Thyroid gland (tissue), 4 donors: ENCODE measurements at regions not wholly inside any gene's neighbourhood (a gene's known extent, or its start where the extent isn't known, plus 50 kb on each side); places are given as distances from the start of the nearest gene placed in this dataset.

Experiments used
- DNase-seq, 2 donors: peaks; one replicate each; pipeline ENCODE4 v3.0.0-alpha.2; 2019
- H3K27ac ChIP-seq, 3 donors: fragments of 200-600 bp; sonication (generic); 1 replicate in 2 of 3; 2 replicates in 1 of 3; pipeline ENCODE4 v1.5.1; 2016 to 2019; ENCODE audit warnings: mild to moderate bottlenecking in 1 of 3, moderate library complexity in 1 of 3
- H3K27me3 ChIP-seq: fragments of 200-600 bp; sonication (generic); one replicate; pipeline ENCODE4 v1.5.1; 2019
- H3K36me3 ChIP-seq, 2 donors: fragments of 200-600 bp; sonication (generic); one replicate each; pipeline ENCODE4 v1.5.1; 2016 to 2019
- H3K4me1 ChIP-seq, 2 donors: fragments of 200-600 bp; sonication (generic); one replicate each; pipeline ENCODE4 v1.5.1; 2017 to 2019
- H3K4me3 ChIP-seq, 3 donors: fragments of 200-600 bp; sonication (generic); replicated peaks in 1 of 3; 1 replicate in 2 of 3; 2 replicates in 1 of 3; pipeline ENCODE4 v1.5.1; 2016; ENCODE audit warnings: mild to moderate bottlenecking in 1 of 3
- H3K9me3 ChIP-seq: fragments of 200-600 bp; sonication (generic); one replicate; pipeline ENCODE4 v1.5.1; 2017
- POLR2A ChIP-seq, 2 donors: fragments of 450-650 bp; IDR thresholded peaks; one replicate each; pipeline ENCODE4 v1.6.1; 2017; ENCODE audit warnings: antibody characterized with exemption in 2 of 2, mild to moderate bottlenecking in 2 of 2, moderate library complexity in 1 of 2
- WGBS, 2 donors: methylation state at CpG; one replicate each; pipeline ENCODE4 v1.1.5; 2017; 5-methylcytosine and 5-hydroxymethylcytosine counted together
- intact Hi-C: fragments of 100-400 bp; cut with DNase I; formaldehyde crosslinking; loops from one replicate; pipeline ENCODE4 v1.15.1; 2023
- TF ChIP-seq, protein P1 (sequence below), 6 experiments: fragments of 200-600 bp in 3 of 6; fragments of 450-650 bp in 3 of 6; sonication (generic) in 3 of 6; IDR thresholded peaks; one replicate each; pipeline ENCODE4 v1.5.1; 2016 to 2019; ENCODE audit warnings: antibody characterized with exemption in 6 of 6, mild to moderate bottlenecking in 2 of 6, inconsistent platforms in 1 of 6, moderate library complexity in 1 of 6

DNA sequence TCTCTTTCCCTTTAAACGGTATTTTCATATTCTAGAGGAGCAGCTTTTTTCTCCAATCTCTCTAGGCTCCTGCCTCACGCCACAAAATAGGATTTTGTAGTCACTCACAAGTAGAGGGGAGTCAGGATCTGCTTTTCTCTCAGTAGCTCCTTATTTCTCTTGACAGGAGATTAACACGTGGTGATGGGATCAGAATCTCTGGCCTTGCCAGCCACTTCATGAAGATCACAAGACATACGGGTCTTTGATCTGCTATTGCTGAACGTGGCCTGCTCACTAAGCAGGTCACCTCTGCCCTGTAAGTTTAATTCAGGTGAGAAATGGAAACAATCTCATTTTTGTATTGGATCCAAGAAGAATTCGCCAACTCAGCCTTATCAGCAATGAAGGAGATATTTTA is 257.5 kb downstream of the DIRAS2 start:
- no peak overlapping the region for H3K4me3 ChIP-seq
- H3K27me3 ChIP-seq = no peaks in the 10 kb centered on the region
- no peaks in the 10 kb centered on the region for H3K36me3 ChIP-seq
- TF ChIP-seq, protein P1, sequence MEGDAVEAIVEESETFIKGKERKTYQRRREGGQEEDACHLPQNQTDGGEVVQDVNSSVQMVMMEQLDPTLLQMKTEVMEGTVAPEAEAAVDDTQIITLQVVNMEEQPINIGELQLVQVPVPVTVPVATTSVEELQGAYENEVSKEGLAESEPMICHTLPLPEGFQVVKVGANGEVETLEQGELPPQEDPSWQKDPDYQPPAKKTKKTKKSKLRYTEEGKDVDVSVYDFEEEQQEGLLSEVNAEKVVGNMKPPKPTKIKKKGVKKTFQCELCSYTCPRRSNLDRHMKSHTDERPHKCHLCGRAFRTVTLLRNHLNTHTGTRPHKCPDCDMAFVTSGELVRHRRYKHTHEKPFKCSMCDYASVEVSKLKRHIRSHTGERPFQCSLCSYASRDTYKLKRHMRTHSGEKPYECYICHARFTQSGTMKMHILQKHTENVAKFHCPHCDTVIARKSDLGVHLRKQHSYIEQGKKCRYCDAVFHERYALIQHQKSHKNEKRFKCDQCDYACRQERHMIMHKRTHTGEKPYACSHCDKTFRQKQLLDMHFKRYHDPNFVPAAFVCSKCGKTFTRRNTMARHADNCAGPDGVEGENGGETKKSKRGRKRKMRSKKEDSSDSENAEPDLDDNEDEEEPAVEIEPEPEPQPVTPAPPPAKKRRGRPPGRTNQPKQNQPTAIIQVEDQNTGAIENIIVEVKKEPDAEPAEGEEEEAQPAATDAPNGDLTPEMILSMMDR (IDR thresholded peaks at IDR 0.05) = no peak
- no peak for TF ChIP-seq POLR2A (IDR thresholded peaks at IDR 0.05)
- intact Hi-C loops = no loop called here
- H3K9me3 ChIP-seq = no peaks in the 10 kb centered on the region
- 67% methylated on average over 6 of the region's 6 CpGs for WGBS, 2 donors
- DNase-seq = no peak
- H3K27ac ChIP-seq = no peak overlapping the region
- H3K4me1 ChIP-seq = no peaks in the 10 kb centered on the region

DNA sequence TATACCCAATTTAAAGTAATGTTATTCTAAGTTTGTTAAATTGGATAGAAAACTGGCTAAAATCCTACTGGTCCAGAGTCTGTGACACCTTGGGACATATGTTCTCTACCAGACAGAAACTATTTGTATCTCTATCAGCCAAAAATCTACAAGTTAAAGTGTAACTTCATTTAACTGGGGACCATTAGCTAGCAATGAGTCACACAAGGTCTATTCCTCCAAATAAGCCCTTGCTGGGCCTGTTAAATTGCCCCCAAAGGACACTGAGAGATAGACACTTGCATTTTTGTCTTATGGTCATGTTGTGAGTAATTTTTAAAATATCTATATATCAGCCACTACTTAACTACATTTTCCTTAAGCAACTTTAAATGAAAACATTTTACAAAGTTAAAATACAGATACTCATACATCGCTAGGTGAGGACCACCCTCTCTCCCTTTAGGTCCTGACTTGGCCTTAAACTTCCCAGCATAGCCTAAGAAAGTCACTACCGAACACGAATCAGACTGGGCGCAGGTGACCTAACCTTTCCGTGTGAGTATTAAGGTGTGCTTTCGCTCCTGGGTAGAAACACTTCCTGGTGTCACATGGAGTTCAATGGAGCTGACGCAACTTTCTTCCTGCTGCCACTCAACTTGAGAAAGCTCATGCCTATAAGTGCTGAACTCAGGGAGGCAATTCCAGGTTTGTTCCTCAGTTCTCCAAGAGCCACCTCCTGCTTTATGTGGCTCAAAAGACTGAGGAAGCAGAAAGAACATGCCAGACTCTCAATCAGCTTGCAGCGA is 249.1 kb downstream of the DIRAS2 start:
- Histone ChIP-seq H3K27ac (no peak overlapping the region), H3K4me3 (no peak overlapping the region), H3K36me3 (no peaks in the 10 kb centered on the region), H3K4me1 (peaks cover 2 to 7% of the 10 kb centered on the region in 2 donors), H3K27me3 (no peaks in the 10 kb centered on the region), H3K9me3 (no peaks in the 10 kb centered on the region)
- 96 to 97% methylated on average over 8 of the region's 8 CpGs for WGBS, 2 donors
- intact Hi-C loops = no loop called here
- no peak for DNase-seq
- TF ChIP-seq POLR2A (IDR thresholded peaks at IDR 0.05) = no peak
- TF ChIP-seq, protein P1 (IDR thresholded peaks at IDR 0.05) = no peak

DNA sequence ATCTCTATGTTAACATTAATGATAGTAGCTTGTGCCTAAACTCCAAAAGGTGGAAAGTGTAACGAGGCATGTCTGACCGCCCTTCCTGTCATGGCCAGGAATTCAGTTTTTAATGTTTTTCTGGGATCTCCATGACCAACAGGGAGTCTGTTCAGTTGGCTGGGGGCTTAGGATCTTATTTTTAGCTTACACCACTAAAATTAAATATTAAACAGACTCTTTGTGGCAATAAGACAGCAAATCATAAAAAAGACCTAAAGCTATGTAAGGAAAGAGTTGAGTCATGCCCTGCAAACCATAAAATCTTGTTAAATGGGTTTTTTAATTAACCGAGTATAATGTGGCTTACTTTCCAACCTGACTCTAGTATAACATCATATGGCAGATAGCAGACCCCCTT is 247.8 kb downstream of the DIRAS2 start:
- TF ChIP-seq POLR2A (IDR thresholded peaks at IDR 0.05) = no peak
- TF ChIP-seq, protein P1 (IDR thresholded peaks at IDR 0.05) = no peak
- Histone ChIP-seq H3K4me1 (peaks cover 5 to 7% of the 10 kb centered on the region in 2 donors), H3K36me3 (no peaks in the 10 kb centered on the region), H3K27me3 (no peaks in the 10 kb centered on the region), H3K27ac (no peak overlapping the region), H3K4me3 (no peak overlapping the region), H3K9me3 (no peaks in the 10 kb centered on the region)
- WGBS, 2 donors = 85% methylated on average over 3 of the region's 3 CpGs
- no peak for DNase-seq
- intact Hi-C loops = no loop called here

DNA sequence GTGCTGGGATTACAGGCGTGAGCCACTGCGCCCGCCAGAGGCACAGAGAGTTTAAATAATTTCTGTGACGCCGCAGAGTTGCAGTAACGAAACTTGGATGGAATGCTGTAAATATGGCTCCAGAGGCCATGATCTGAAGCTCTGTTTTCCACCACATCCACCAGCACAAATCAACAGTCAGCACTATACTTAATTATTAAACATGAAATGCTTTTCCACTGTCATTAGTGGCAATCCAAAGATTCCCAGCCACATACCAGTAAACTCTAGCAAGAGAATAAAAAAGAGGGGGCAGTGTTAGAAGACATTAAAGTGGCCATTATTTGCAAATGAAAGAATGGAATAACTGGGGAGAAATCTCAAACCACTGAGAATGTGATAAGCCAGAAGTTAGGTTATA is 242.5 kb downstream of the DIRAS2 start:
- Histone ChIP-seq H3K9me3 (no peaks in the 10 kb centered on the region), H3K4me3 (no peak overlapping the region), H3K27ac (no peak overlapping the region), H3K36me3 (no peaks in the 10 kb centered on the region), H3K27me3 (no peaks in the 10 kb centered on the region), H3K4me1 (peaks cover 5 to 7% of the 10 kb centered on the region in 2 donors)
- intact Hi-C loops = no loop called here
- no peak for DNase-seq
- TF ChIP-seq POLR2A (IDR thresholded peaks at IDR 0.05) = no peak
- TF ChIP-seq, protein P1 (IDR thresholded peaks at IDR 0.05) = no peak
- WGBS, 2 donors = 97 to 98% methylated on average over 6 of the region's 6 CpGs

DNA sequence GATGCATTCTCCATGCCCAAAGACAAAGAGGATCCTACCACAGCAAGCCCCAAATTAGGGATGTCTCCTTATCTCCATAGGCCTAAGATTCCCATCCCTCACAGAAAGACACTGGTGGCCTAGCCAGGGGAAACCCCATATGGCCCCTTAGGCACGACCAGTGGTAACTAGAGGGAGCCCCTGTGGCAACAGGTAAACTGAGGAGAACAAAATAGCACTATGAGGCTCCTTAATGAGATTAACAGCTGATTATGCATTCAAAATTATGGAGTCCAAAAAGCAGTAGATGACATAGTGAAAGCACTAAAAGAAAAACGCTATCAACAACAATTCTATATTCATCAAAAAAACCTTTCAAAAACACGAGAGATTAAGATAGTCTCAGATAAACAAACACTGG is 234.0 kb downstream of the DIRAS2 start:
- 88 to 90% methylated on average over 3 of the region's 3 CpGs for WGBS, 2 donors
- H3K4me3 ChIP-seq = no peak overlapping the region
- no peaks in the 10 kb centered on the region for H3K9me3 ChIP-seq
- no peak for TF ChIP-seq POLR2A (IDR thresholded peaks at IDR 0.05)
- TF ChIP-seq, protein P1 (IDR thresholded peaks at IDR 0.05) = no peak
- intact Hi-C loops = no loop called here
- H3K36me3 ChIP-seq = no peaks in the 10 kb centered on the region
- DNase-seq = no peak
- H3K27ac ChIP-seq = no peak overlapping the region
- H3K27me3 ChIP-seq = no peaks in the 10 kb centered on the region
- H3K4me1 ChIP-seq = no peaks in the 10 kb centered on the region
